Right cardiac atrium (tissue), 5 donors: ENCODE measurements at regions not wholly inside any gene's neighbourhood (a gene's known extent, or its start where the extent isn't known, plus 50 kb on each side); places are given as distances from the start of the nearest gene placed in this dataset.
A peak's percentile ranks its signal among the peaks of the same experiment; 100 is the strongest.
"Not testable (repeated sequence)": the region's sequence is repeated elsewhere in the genome, so short reads cannot be mapped to it uniquely, and the experiment has no call there.

Experiments used
- ATAC-seq, 2 donors: fragments of 200-7000 bp; cut with Tn5 transposase; one replicate each; pipeline versions ENCODE4 v1.8.0 to v1.9.1; 2020; ENCODE audit warnings: moderate library complexity in 2 of 2, mild to moderate bottlenecking in 1 of 2
- DNase-seq, 3 donors: peaks; one replicate each; pipeline ENCODE4 v3.0.0-alpha.2; 2020
- H3K27ac ChIP-seq: one replicate; pipeline ENCODE4 v1.5.1; 2013; ENCODE audit warnings: mild to moderate bottlenecking, low read length, control low read depth, moderate library complexity
- H3K27me3 ChIP-seq: one replicate; pipeline ENCODE4 v1.6.1; 2013; ENCODE audit not compliant: control insufficient read depth, insufficient read depth
- H3K4me1 ChIP-seq: one replicate; pipeline ENCODE4 v1.6.1; 2013; ENCODE audit warnings: low read length; ENCODE audit not compliant: control insufficient read depth, insufficient read depth
- H3K4me3 ChIP-seq: one replicate; pipeline ENCODE4 v1.5.1; 2013; ENCODE audit warnings: low read length, control low read depth
- H3K9me3 ChIP-seq: one replicate; pipeline ENCODE4 v1.6.1; 2013; ENCODE audit warnings: low read length; ENCODE audit not compliant: control insufficient read depth
- WGBS: extraction: QIAGEN DNeasy Blood & Tissue Kit; methylation state at CpG from one replicate; pipeline ENCODE4 v1.1.7; 2013; 5-methylcytosine and 5-hydroxymethylcytosine counted together
- intact Hi-C, 4 donors: fragments of 100-400 bp; cut with DNase I; formaldehyde crosslinking; loops; one replicate each; pipeline versions ENCODE4 v1.11.0 to v1.14.0; 2022 to 2023
- donor health status: healthy with polysubstance abuse.
- donor health status: DM: no; HTN: yes; CAD: no.
- donor health status: DM: no; HTN: no; CAD: no.
- donor health status: DM: no; HTN: yes; CAD: no; lungs with severe emphysema.
- donor health status: DM: yes; HTN: yes; CAD: no.

- Histone ChIP-seq H3K4me1 (no peaks in the 10 kb centered on the region), H3K27ac (no peak overlapping the region), H3K9me3 (no peaks in the 10 kb centered on the region), H3K27me3 (no peaks in the 10 kb centered on the region), H3K4me3 (no peak overlapping the region)
- no peak for ATAC-seq
- intact Hi-C loops = no loop called here
- no peak for DNase-seq
- WGBS = 71% methylated on average over 12 of the region's 12 CpGs
Observed at GRCh38 chr22:23418159-23418788, 161.8 kb downstream of the IGLL1 start.

GRCh38 chr22:23417327-23417726 lies 162.8 kb downstream of the IGLL1 start:
- DNase-seq, H3K9me3 ChIP-seq, H3K4me1 ChIP-seq, intact Hi-C loops, H3K27ac ChIP-seq, H3K27me3 ChIP-seq, ATAC-seq, H3K4me3 ChIP-seq: not testable (repeated sequence)
- 89% methylated on average over 3 of the region's 3 CpGs for WGBS

DNA sequence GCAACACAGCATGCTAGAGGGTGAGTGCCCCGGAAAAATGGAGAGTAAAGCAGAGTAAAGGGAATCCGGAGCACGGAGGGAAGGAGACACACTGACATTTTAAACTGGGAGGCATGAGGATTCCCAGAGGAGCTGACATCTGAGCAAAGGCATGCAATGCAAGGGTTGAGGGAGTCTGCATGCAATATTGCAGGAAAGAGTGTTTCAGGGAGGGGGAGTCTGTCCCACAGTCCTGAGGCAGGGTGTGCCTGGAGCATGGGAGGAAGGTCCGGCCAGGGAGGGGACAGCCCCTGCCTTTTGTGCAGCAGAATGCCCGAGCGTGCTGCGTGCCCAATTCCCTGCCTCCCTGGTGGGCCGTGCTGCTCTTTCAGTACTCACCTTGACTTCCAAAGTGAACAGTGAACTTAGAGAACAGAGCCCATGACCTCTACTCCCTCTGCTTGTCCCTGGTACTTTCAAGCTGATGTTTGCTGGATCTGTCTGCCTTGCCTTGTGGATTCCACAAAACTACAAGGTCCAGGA lies 163.9 kb downstream of the IGLL1 start:
- DNase-seq, ATAC-seq, H3K27me3 ChIP-seq, H3K27ac ChIP-seq, H3K9me3 ChIP-seq, H3K4me3 ChIP-seq, intact Hi-C loops, H3K4me1 ChIP-seq: not testable (repeated sequence)
- 62% methylated on average over 6 of the region's 8 CpGs for WGBS

DNA sequence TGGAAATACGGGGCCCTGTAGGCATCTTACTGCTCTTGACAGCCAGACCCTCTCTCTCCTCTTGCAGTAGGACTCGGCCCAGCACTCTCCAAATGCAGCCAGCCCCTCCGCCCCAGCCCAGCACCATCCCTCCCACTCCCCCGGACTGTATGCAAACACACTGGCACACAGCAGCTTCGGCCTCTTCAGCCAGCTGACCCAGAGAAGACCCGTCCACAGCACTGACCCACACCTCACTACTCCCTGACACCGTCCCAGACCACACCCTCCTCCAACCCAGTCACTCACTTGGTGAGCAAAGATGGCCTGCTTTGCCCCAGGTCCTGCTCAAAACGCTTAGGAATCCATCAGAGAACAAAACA lies 164.6 kb downstream of the IGLL1 start:
- H3K4me3 ChIP-seq = no peak overlapping the region
- intact Hi-C loops = no loop called here
- H3K27me3 ChIP-seq = no peaks in the 10 kb centered on the region
- H3K9me3 ChIP-seq = no peaks in the 10 kb centered on the region
- DNase-seq (no peak), ATAC-seq (peak in 1 of 2 donors; percentile 23)
- no peaks in the 10 kb centered on the region for H3K4me1 ChIP-seq
- WGBS = 61% methylated on average over 8 of the region's 8 CpGs
- H3K27ac ChIP-seq = no peak overlapping the region

DNA sequence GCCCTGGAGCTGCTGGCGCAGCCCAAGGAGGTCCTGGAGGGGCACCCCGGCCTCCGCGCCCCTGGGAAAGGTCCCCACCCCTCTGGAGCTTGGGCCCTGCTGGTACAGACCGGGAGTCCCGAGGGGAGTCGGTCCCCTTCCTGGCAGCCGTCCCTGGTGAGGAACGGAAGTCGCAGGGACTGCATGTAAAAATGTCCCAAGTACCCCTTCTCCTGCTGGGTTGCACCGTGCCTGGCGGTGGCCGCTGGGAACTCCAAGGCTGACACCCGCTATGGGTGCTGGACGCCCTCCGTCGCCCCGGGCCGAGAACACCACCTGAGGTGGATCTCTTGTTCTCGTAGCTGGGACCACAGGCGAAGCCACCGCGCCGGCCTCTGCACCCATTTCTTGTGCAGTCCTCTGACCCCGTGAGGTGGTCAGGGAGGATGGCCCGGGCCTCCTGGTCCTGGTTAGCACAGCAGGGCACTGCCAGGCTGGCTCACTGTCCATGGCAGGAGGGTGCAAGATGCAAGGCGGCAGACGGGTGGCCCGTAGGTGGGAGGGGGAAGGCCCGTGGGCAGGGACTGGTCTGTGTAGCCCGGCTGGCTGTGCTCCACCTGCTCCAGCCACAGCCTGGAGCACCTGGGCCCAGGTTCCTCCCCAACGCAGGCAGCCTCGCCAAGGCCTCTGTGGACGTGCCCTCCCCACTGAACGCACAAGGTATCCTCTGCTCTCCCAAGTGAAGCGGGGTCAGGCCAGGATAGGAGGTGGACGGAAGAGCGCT lies 165.2 kb downstream of the IGLL1 start:
- Histone ChIP-seq H3K27ac (no peak overlapping the region), H3K4me3 (no peak overlapping the region), H3K27me3 (no peaks in the 10 kb centered on the region), H3K9me3 (no peaks in the 10 kb centered on the region), H3K4me1 (no peaks in the 10 kb centered on the region)
- ATAC-seq = peak; percentile 19 to 35
- intact Hi-C loops = no loop called here
- 87% methylated on average over 38 of the region's 38 CpGs for WGBS
- DNase-seq = no peak

GRCh38 chr22:23411739-23412138 lies 168.4 kb downstream of the IGLL1 start:
- Histone ChIP-seq H3K27me3 (no peaks in the 10 kb centered on the region), H3K4me3 (no peak overlapping the region), H3K27ac (no peak overlapping the region), H3K4me1 (no peaks in the 10 kb centered on the region), H3K9me3 (no peaks in the 10 kb centered on the region)
- DNase-seq (no peak), ATAC-seq (no peak)
- intact Hi-C loops = no loop called here

DNA sequence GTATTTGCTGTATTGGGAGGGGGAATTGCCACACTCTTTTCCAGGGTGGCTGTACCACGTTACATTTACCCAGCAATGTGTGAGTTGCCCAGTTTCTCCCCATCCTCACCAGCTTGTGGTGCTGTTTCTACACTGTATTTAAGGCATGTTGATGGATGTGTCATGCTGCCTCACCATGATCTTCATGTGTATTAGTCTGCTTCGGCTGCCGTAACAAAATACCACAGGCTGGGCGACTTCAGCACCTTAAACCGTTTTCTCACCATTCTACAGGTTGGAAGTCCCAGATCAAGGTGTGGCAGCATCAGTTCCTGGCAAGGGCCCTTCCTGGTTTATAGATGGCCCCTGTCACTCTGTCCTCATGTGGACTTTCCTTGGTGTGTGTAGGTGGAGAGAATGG lies 169.7 kb downstream of the IGLL1 start:
- 94% methylated on average over 5 of the region's 5 CpGs for WGBS

GRCh38 chr22:23409976-23410375 lies 170.1 kb downstream of the IGLL1 start:
- DNase-seq (no peak), ATAC-seq (no peak)
- intact Hi-C loops = no loop called here
- no peaks in the 10 kb centered on the region for H3K27me3 ChIP-seq
- 52% methylated on average over 8 of the region's 8 CpGs for WGBS
- no peak overlapping the region for H3K27ac ChIP-seq
- no peak overlapping the region for H3K4me3 ChIP-seq
- no peaks in the 10 kb centered on the region for H3K4me1 ChIP-seq
- no peaks in the 10 kb centered on the region for H3K9me3 ChIP-seq

More for the DNA sequence above, 169.7 kb downstream of the IGLL1 start:
- no peak for ATAC-seq
- Histone ChIP-seq H3K27me3 (no peaks in the 10 kb centered on the region), H3K27ac (no peak overlapping the region), H3K9me3 (no peaks in the 10 kb centered on the region), H3K4me3 (no peak overlapping the region), H3K4me1 (no peaks in the 10 kb centered on the region)
- no peak for DNase-seq
- intact Hi-C loops = no loop called here

DNA sequence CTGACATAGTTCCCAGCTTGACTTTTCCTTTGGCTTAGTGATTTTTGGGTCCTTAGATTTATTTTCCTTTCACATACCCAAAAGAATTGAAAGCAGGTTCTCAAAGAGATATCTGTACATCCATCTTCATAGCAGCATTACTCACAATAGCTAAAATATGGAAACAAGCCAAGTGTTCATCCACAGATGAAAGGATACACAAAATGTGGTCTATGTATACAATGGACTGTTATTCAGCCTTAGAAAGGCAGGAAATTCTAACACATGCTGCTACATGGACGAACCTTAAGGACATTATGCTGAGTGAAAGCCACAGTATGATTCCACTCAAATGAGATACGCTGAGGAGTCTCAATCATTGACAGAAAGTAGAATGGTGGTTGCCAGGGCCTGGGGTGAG lies 171.8 kb downstream of the IGLL1 start:
- no peak for DNase-seq
- 68% methylated on average over 2 of the region's 2 CpGs for WGBS
- Histone ChIP-seq H3K27ac (no peak overlapping the region), H3K9me3 (no peaks in the 10 kb centered on the region), H3K4me1 (no peaks in the 10 kb centered on the region), H3K4me3 (no peak overlapping the region), H3K27me3 (no peaks in the 10 kb centered on the region)
- ATAC-seq = no peak
- intact Hi-C loops = no loop called here

GRCh38 chr22:23405366-23405851 lies 174.7 kb downstream of the IGLL1 start:
- Histone ChIP-seq H3K4me3 (no peak overlapping the region), H3K27me3 (no peaks in the 10 kb centered on the region), H3K9me3 (no peaks in the 10 kb centered on the region), H3K4me1 (no peaks in the 10 kb centered on the region), H3K27ac (no peak overlapping the region)
- intact Hi-C loops = no loop called here
- WGBS = 62% methylated on average over 16 of the region's 16 CpGs
- ATAC-seq (no peak), DNase-seq (no peak)

DNA sequence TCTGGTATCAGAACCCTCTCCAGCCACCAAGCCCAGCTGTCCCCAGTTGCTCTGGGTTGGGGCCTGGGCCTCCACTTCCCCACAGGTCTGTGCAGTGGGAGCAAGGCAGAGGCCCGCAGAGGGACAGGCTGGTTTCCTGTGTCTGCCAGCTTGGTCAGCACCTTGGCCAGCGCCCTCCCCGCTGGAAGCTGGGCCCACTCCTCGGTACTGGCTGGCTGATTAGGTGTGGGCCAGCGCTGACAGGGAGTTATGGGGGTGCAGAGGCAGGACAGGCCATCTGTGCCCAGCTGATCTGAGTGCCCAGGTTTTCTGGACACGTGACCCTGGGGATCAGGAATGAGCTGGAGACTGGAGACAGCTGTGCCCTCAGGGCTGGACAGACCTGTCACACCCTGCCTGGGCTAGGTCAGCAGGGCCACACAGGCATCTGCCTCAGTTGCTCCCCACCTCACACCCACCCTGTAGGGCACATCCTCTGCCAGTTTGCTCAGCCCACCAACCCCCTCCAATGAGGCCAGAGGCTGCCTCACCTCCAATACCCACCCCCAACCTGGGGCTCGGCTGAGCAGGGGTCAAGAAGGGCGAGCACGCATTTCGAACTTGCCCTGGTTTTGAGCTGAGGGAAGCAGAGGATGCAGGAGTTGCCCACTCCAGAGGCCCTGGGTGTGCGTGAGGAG lies 175.3 kb downstream of the IGLL1 start:
- no peak overlapping the region for H3K4me3 ChIP-seq
- no peak overlapping the region for H3K27ac ChIP-seq
- DNase-seq (peak in 1 of 3 donors; percentile 75), ATAC-seq (peak in 1 of 2 donors; percentile 25)
- H3K4me1 ChIP-seq = no peaks in the 10 kb centered on the region
- intact Hi-C loops = no loop called here
- H3K27me3 ChIP-seq = no peaks in the 10 kb centered on the region
- no peaks in the 10 kb centered on the region for H3K9me3 ChIP-seq
- 53% methylated on average over 11 of the region's 11 CpGs for WGBS
